Activated naive CD4-positive, alpha-beta T cell treated with anti-CD3 and anti-CD28 coated beads, Interleukin-2, amount 10 ng/mL, durations not matched to agents 7 days and 5 days (primary cell): ENCODE measurements at regions not wholly inside any gene's neighbourhood (a gene's known extent, or its start where the extent isn't known, plus 50 kb on each side); places are given as distances from the start of the nearest gene placed in this dataset.
A peak's percentile ranks its signal among the peaks of the same experiment; 100 is the strongest.
"Not testable (repeated sequence)": the region's sequence is repeated elsewhere in the genome, so short reads cannot be mapped to it uniquely, and the experiment has no call there.

Experiments used
- CTCF ChIA-PET: fragments of 350-600 bp; sonication (Branson Sonifier 250); formaldehyde crosslinking; loops from one replicate; lab custom pipeline; 2021; ENCODE audit warnings: antibody characterized with exemption; lab: Charles Lee
- DNase-seq: peaks from one replicate; pipeline ENCODE4 v3.0.0-alpha.2; 2020
- H3K27ac Mint-ChIP-seq: one replicate; pipeline ENCODE4 v1.8.0; 2021; ENCODE audit warnings: mild to moderate bottlenecking, moderate library complexity, mixed read lengths
- H3K27me3 Mint-ChIP-seq: one replicate; pipeline ENCODE4 v1.8.0; 2021; ENCODE audit warnings: mild to moderate bottlenecking, mixed read lengths
- H3K36me3 Mint-ChIP-seq: one replicate; pipeline ENCODE4 v1.8.0; 2021; ENCODE audit warnings: mixed read lengths
- H3K4me1 Mint-ChIP-seq: one replicate; pipeline ENCODE4 v1.8.0; 2021; ENCODE audit warnings: mixed read lengths
- H3K4me3 Mint-ChIP-seq: one replicate; pipeline ENCODE4 v1.8.0; 2021; ENCODE audit warnings: mild to moderate bottlenecking, moderate library complexity, mixed read lengths
- H3K9me3 Mint-ChIP-seq: one replicate; pipeline ENCODE4 v1.8.0; 2021; ENCODE audit warnings: mixed read lengths

GRCh38 chr2:132068407-132068806 lies 93.3 kb downstream of the ANKRD30BL start:
- DNase-seq, H3K9me3 Mint-ChIP-seq, H3K27ac Mint-ChIP-seq, H3K4me1 Mint-ChIP-seq, H3K36me3 Mint-ChIP-seq, CTCF ChIA-PET, H3K4me3 Mint-ChIP-seq, H3K27me3 Mint-ChIP-seq: not testable (repeated sequence)

- H3K27ac Mint-ChIP-seq, CTCF ChIA-PET, H3K27me3 Mint-ChIP-seq, H3K4me1 Mint-ChIP-seq, H3K9me3 Mint-ChIP-seq, H3K4me3 Mint-ChIP-seq, DNase-seq, H3K36me3 Mint-ChIP-seq: not testable (repeated sequence)
Observed at GRCh38 chr2:132065391-132065790, 96.4 kb downstream of the ANKRD30BL start.

- H3K27me3 Mint-ChIP-seq: not testable (repeated sequence)
Observed at GRCh38 chr2:132039609-132040236, 122.0 kb downstream of the ANKRD30BL start.

GRCh38 chr2:132038883-132039235 lies 122.9 kb downstream of the ANKRD30BL start:
- not testable (repeated sequence) for H3K27ac Mint-ChIP-seq, H3K27me3 Mint-ChIP-seq, DNase-seq, H3K36me3 Mint-ChIP-seq, H3K4me1 Mint-ChIP-seq, H3K9me3 Mint-ChIP-seq
- peak overlapping the region; percentile 9 for H3K4me3 Mint-ChIP-seq
- CTCF ChIA-PET: interaction anchor here (0.6 kb wide), 1 partner anchor 627 kb away, joined by 3 read pairs; no protein-coding TSS in a partner anchor

More at GRCh38 chr2:132039609-132040236, 122.0 kb downstream of the ANKRD30BL start:
- H3K36me3 Mint-ChIP-seq, H3K4me1 Mint-ChIP-seq, CTCF ChIA-PET, H3K9me3 Mint-ChIP-seq, DNase-seq, H3K27ac Mint-ChIP-seq, H3K4me3 Mint-ChIP-seq: not testable (repeated sequence)

- H3K9me3 Mint-ChIP-seq: no peaks in the 10 kb centered on the region
- DNase-seq: no peak
- peaks cover 9% of the 10 kb centered on the region for H3K27me3 Mint-ChIP-seq
- no peaks in the 10 kb centered on the region for H3K36me3 Mint-ChIP-seq
- CTCF ChIA-PET: interaction anchor here (0.6 kb wide), 1 partner anchor 627 kb away, joined by 3 read pairs; no protein-coding TSS in a partner anchor
- H3K4me1 Mint-ChIP-seq: peaks cover 2% of the 10 kb centered on the region
- no peak overlapping the region for H3K27ac Mint-ChIP-seq
- peak overlapping the region; percentile 9 for H3K4me3 Mint-ChIP-seq
Observed at GRCh38 chr2:132038179-132038882, 123.4 kb downstream of the ANKRD30BL start.

GRCh38 chr2:132037527-132038178 lies 124.1 kb downstream of the ANKRD30BL start:
- no peak for DNase-seq
- H3K4me1 Mint-ChIP-seq: peaks cover 2% of the 10 kb centered on the region

GRCh38 chr2:132034646-132035045 lies 127.1 kb downstream of the ANKRD30BL start:
- no peak for DNase-seq
- Mint-ChIP-seq H3K4me3 (no peak overlapping the region), H3K27me3 (peaks cover 3% of the 10 kb centered on the region), H3K36me3 (no peaks in the 10 kb centered on the region), H3K27ac (no peak overlapping the region), H3K4me1 (peaks cover 2% of the 10 kb centered on the region), H3K9me3 (no peaks in the 10 kb centered on the region)
- CTCF ChIA-PET: no interaction called here

More at GRCh38 chr2:132037527-132038178, 124.1 kb downstream of the ANKRD30BL start:
- H3K27me3 Mint-ChIP-seq: peaks cover 9% of the 10 kb centered on the region
- H3K4me3 Mint-ChIP-seq: no peak overlapping the region
- no peak overlapping the region for H3K27ac Mint-ChIP-seq
- CTCF ChIA-PET: no interaction called here
- H3K36me3 Mint-ChIP-seq: no peaks in the 10 kb centered on the region
- H3K9me3 Mint-ChIP-seq: no peaks in the 10 kb centered on the region

- Mint-ChIP-seq H3K4me1 (peaks cover 2% of the 10 kb centered on the region), H3K27me3 (no peaks in the 10 kb centered on the region), H3K36me3 (no peaks in the 10 kb centered on the region), H3K4me3 (no peak overlapping the region), H3K9me3 (no peaks in the 10 kb centered on the region), H3K27ac (no peak overlapping the region)
- no peak for DNase-seq
- CTCF ChIA-PET: no interaction called here
Observed at GRCh38 chr2:132033949-132034348, 127.8 kb downstream of the ANKRD30BL start.

- Mint-ChIP-seq H3K9me3 (no peaks in the 10 kb centered on the region), H3K27ac (no peak overlapping the region)
- DNase-seq: no peak
Observed at GRCh38 chr2:132033365-132033764, 128.4 kb downstream of the ANKRD30BL start.

GRCh38 chr2:132012046-132012445 lies 149.7 kb downstream of the ANKRD30BL start:
- H3K27ac Mint-ChIP-seq, H3K4me3 Mint-ChIP-seq, CTCF ChIA-PET, H3K4me1 Mint-ChIP-seq, H3K36me3 Mint-ChIP-seq, H3K9me3 Mint-ChIP-seq, DNase-seq: not testable (repeated sequence)
- peaks cover 23% of the 10 kb centered on the region for H3K27me3 Mint-ChIP-seq

More at GRCh38 chr2:132033365-132033764, 128.4 kb downstream of the ANKRD30BL start:
- CTCF ChIA-PET: no interaction called here
- Mint-ChIP-seq H3K27me3 (no peaks in the 10 kb centered on the region), H3K4me1 (no peaks in the 10 kb centered on the region), H3K4me3 (no peak overlapping the region), H3K36me3 (no peaks in the 10 kb centered on the region)

GRCh38 chr2:132009874-132010521 lies 151.8 kb downstream of the ANKRD30BL start:
- no peak for DNase-seq
- Mint-ChIP-seq H3K27ac (no peak overlapping the region), H3K4me1 (no peaks in the 10 kb centered on the region), H3K27me3 (peaks cover 23% of the 10 kb centered on the region), H3K9me3 (no peaks in the 10 kb centered on the region), H3K36me3 (peaks cover 1% of the 10 kb centered on the region), H3K4me3 (no peak overlapping the region)
- CTCF ChIA-PET: no interaction called here

GRCh38 chr2:132009177-132009873 lies 152.4 kb downstream of the ANKRD30BL start:
- Mint-ChIP-seq H3K4me1 (no peaks in the 10 kb centered on the region), H3K9me3 (no peaks in the 10 kb centered on the region), H3K4me3 (no peak overlapping the region), H3K27ac (no peak overlapping the region), H3K27me3 (peaks cover 23% of the 10 kb centered on the region), H3K36me3 (peaks cover 1% of the 10 kb centered on the region)
- CTCF ChIA-PET: no interaction called here
- DNase-seq: no peak

- H3K27ac Mint-ChIP-seq, H3K4me3 Mint-ChIP-seq, H3K27me3 Mint-ChIP-seq, H3K4me1 Mint-ChIP-seq, CTCF ChIA-PET, H3K36me3 Mint-ChIP-seq, DNase-seq, H3K9me3 Mint-ChIP-seq: not testable (repeated sequence)
Observed at GRCh38 chr2:131990751-131991150, 171.0 kb downstream of the ANKRD30BL start.

GRCh38 chr2:131966671-131967070 lies 195.1 kb downstream of the ANKRD30BL start:
- H3K27ac Mint-ChIP-seq, H3K4me3 Mint-ChIP-seq, CTCF ChIA-PET, DNase-seq, H3K27me3 Mint-ChIP-seq, H3K9me3 Mint-ChIP-seq, H3K4me1 Mint-ChIP-seq, H3K36me3 Mint-ChIP-seq: not testable (repeated sequence)
